Aorta (tissue), 5 donors: ENCODE measurements at regions not wholly inside any gene's neighbourhood (a gene's known extent, or its start where the extent isn't known, plus 50 kb on each side); places are given as distances from the start of the nearest gene placed in this dataset.

ENCODE experiments used
- ATAC-seq: fragments of 200-7000 bp; cut with Tn5 transposase; one replicate; pipeline ENCODE4 v1.9.1; 2022; ENCODE audit warnings: moderate library complexity; ENCODE audit not compliant: low FRiP score
- DNase-seq, 2 donors: peaks; one replicate each; pipeline ENCODE4 v3.0.0-alpha.2; 2020
- H3K27ac ChIP-seq, 2 donors: one replicate each; pipeline ENCODE4 v1.5.1; 2013; ENCODE audit warnings: low read length in 2 of 2, mild to moderate bottlenecking in 2 of 2, moderate library complexity in 2 of 2, control low read depth in 1 of 2, inconsistent platforms in 1 of 2, low read depth in 1 of 2
- H3K27me3 ChIP-seq, 2 donors: one replicate each; pipeline ENCODE4 v1.6.1; 2013; ENCODE audit warnings: control low read depth in 1 of 2, low read length in 1 of 2, mild to moderate bottlenecking in 1 of 2, moderate library complexity in 1 of 2; ENCODE audit not compliant: insufficient read depth in 2 of 2, control insufficient read depth in 1 of 2
- H3K36me3 ChIP-seq, 2 donors: one replicate each; pipeline ENCODE4 v1.6.1; 2013; ENCODE audit warnings: control low read depth in 1 of 2, low read length in 1 of 2, mild to moderate bottlenecking in 1 of 2; ENCODE audit not compliant: insufficient read depth in 2 of 2, control insufficient read depth in 1 of 2
- H3K4me1 ChIP-seq, 2 donors: one replicate each; pipeline ENCODE4 v1.6.1; 2013; ENCODE audit warnings: low read length in 2 of 2, control low read depth in 1 of 2, mild to moderate bottlenecking in 1 of 2, moderate library complexity in 1 of 2; ENCODE audit not compliant: insufficient read depth in 2 of 2, control insufficient read depth in 1 of 2
- H3K4me3 ChIP-seq, 2 donors: one replicate each; pipeline ENCODE4 v1.5.1; 2013; ENCODE audit warnings: low read length in 2 of 2, control low read depth in 1 of 2, mild to moderate bottlenecking in 1 of 2
- H3K9me3 ChIP-seq: one replicate; pipeline ENCODE4 v1.6.1; 2013; ENCODE audit warnings: mild to moderate bottlenecking, low read length; ENCODE audit not compliant: control insufficient read depth
- WGBS, 2 donors: extraction: QIAGEN DNeasy Blood & Tissue Kit; methylation state at CpG; one replicate each; pipeline ENCODE4 v1.1.7; 2013; 5-methylcytosine and 5-hydroxymethylcytosine counted together
- intact Hi-C, 2 donors: fragments of 100-400 bp; cut with DNase I; formaldehyde crosslinking; loops; one replicate each; pipeline versions ENCODE4 v1.14.2 to v1.15.0; 2022
- donor health status: healthy with polysubstance abuse.
- donor health status: Bipolar disorder and iron deficiency.
- donor health status: DM: no; HTN: no; CAD: no.
- donor health status: DM: no; HTN: no; CAD: no.
- donor health status: DM: yes; HTN: yes; CAD: no.

DNA sequence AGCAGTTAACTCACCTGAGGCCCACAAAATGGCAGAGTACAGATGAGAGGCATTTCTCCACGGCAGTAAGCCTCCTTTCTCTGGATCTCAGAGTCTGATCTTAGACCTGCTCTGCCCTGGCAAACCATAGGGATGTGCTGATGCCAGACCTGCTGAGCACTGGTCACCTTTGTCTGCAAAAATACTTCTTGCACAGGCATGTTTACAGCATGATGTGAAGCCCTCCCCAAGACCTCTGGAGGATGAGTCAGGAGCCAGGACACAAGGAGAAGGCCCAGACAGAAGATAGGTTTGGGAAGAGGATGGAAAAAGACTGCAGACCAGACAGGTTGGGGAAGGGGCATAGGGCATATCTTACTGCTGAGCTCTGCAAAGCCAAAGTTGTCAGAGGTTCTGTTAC is 426.6 kb downstream of the PMP22 start:
- Histone ChIP-seq H3K27ac (no peak overlapping the region), H3K9me3 (peaks cover 5% of the 10 kb centered on the region), H3K36me3 (no peaks in the 10 kb centered on the region), H3K27me3 (peaks cover 0 to 2% of the 10 kb centered on the region in 2 donors), H3K4me1 (no peaks in the 10 kb centered on the region), H3K4me3 (no peak overlapping the region)
- WGBS, 2 donors, result 55 to 56% methylated on average over 1 of the region's 1 CpG
- DNase-seq (no peak), ATAC-seq (no peak)
- intact Hi-C loops, result no loop called here

DNA sequence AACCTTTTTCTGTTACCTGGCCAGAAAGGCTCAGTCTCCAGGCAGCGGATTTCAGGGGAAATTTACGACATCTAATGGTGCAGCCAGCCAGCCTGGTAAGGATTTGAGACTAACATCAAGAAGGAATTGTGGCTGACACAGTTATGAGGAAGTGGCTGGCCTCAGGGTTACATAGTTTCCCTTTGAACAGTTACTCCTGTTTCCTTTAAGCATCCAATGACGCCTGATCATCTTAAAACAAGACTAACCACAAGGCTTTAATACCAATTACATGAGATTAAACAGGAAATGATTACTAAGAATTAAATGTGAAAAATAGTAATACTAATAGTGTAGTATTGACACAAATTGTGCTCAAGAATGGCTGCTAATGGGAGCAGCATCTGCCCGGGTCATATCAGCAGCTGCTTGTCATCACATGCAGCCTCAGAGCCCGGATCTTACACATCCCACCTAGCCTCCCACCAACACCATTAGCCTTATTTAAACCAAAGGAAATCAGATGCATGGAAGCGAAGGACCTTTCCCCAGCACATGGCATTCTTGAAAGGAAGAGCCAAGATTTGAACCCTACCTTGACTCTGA is 431.8 kb downstream of the PMP22 start:
- ATAC-seq (no peak), DNase-seq (no peak)
- H3K4me3 ChIP-seq, result no peak overlapping the region
- H3K4me1 ChIP-seq, result no peaks in the 10 kb centered on the region
- peaks cover 5% of the 10 kb centered on the region for H3K9me3 ChIP-seq
- intact Hi-C loops, result no loop called here
- H3K27me3 ChIP-seq, result peaks cover 0 to 2% of the 10 kb centered on the region in 2 donors
- H3K36me3 ChIP-seq, result no peaks in the 10 kb centered on the region
- no peak overlapping the region for H3K27ac ChIP-seq
- 40 to 50% methylated on average over 6 of the region's 6 CpGs for whole genome bisulfite sequencing, 2 donors

GRCh38 chr17:14831491-14831890 is 433.6 kb downstream of the PMP22 start:
- Histone ChIP-seq H3K4me3 (no peak overlapping the region), H3K27me3 (no peaks in the 10 kb centered on the region), H3K9me3 (peaks cover 4% of the 10 kb centered on the region), H3K4me1 (no peaks in the 10 kb centered on the region), H3K27ac (no peak overlapping the region), H3K36me3 (no peaks in the 10 kb centered on the region)
- 0 to 6% methylated on average over 2 of the region's 2 CpGs for WGBS, 2 donors
- ATAC-seq (no peak), DNase-seq (no peak)
- intact Hi-C loops, result no loop called here

DNA sequence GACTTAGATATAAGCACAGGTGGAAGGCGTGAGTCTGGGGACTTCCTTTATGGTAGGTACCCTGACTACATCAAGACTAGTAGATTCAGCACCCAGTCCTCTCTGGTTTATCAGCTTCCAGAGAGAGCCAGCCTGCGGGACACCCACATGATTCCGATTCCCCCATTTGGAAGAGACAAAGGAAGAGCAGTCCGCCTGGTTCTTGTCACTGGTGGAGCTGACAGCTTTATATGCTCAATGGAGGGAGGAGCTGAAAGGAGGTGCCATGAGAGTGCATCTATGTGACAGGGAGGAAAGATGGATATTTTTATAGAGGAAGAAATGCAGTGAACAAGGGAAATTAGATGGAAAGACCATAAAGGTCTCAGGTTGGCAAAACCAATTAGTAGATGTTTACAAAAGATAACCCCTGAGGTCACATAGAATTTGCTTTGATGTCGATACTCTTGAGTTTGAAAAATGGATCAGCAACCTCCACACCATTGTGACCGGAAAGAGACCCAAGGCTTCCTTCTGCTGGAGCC is 437.7 kb downstream of the PMP22 start:
- Histone ChIP-seq H3K4me3 (no peak overlapping the region), H3K4me1 (no peaks in the 10 kb centered on the region), H3K9me3 (peaks cover 2% of the 10 kb centered on the region), H3K36me3 (no peaks in the 10 kb centered on the region), H3K27ac (no peak overlapping the region), H3K27me3 (no peaks in the 10 kb centered on the region)
- ATAC-seq (no peak), DNase-seq (no peak)
- intact Hi-C loops, result loop anchor here in 1 of 2 donors (10.0 kb wide), 1 partner anchor 73 kb away; no protein-coding TSS in a partner anchor
- 52 to 55% methylated on average over 6 of the region's 6 CpGs for WGBS, 2 donors

GRCh38 chr17:14826358-14826757 is 438.8 kb downstream of the PMP22 start:
- intact Hi-C loops, result loop anchor here in 1 of 2 donors (10.0 kb wide), 1 partner anchor 72 kb away; no protein-coding TSS in a partner anchor
- H3K4me3 ChIP-seq, result no peak overlapping the region
- ATAC-seq (no peak), DNase-seq (no peak)
- no peaks in the 10 kb centered on the region for H3K27me3 ChIP-seq
- no peaks in the 10 kb centered on the region for H3K36me3 ChIP-seq
- no peaks in the 10 kb centered on the region for H3K4me1 ChIP-seq
- 18 to 31% methylated on average over 3 of the region's 3 CpGs for WGBS, 2 donors
- H3K27ac ChIP-seq, result no peak overlapping the region
- peaks cover 2% of the 10 kb centered on the region for H3K9me3 ChIP-seq

DNA sequence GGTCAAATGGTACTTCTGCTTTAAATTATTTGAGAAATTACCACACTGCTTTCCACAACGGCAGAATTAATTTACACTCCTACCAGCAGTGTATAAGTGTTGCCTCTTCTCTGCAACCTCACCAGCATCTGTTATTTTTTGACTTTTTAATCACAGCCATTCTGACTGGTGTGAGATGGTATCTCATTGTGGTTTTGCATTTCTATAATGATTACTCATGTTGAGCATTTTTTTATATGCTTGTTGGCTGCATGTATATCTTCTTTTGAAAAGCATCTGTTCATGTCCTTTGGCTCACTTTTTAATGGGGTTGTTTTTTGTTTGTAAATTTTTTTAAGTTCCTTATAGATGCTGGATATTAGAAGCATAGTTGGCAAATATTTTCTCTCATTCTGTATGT is 446.7 kb downstream of the PMP22 start:
- no peak overlapping the region for H3K4me3 ChIP-seq
- DNase-seq (no peak), ATAC-seq (no peak)
- no peaks in the 10 kb centered on the region for H3K36me3 ChIP-seq
- H3K27me3 ChIP-seq, result no peaks in the 10 kb centered on the region
- H3K9me3 ChIP-seq, result no peaks in the 10 kb centered on the region
- intact Hi-C loops, result no loop called here
- no peak overlapping the region for H3K27ac ChIP-seq
- no peaks in the 10 kb centered on the region for H3K4me1 ChIP-seq
- WGBS, 2 donors, result 81 to 85% methylated on average over 1 of the region's 1 CpG

- 83 to 85% methylated on average over 6 of the region's 6 CpGs for WGBS, 2 donors
- DNase-seq (no peak), ATAC-seq (no peak)
- Histone ChIP-seq H3K27me3 (no peaks in the 10 kb centered on the region), H3K9me3 (no peaks in the 10 kb centered on the region), H3K4me3 (no peak overlapping the region), H3K27ac (no peak overlapping the region), H3K36me3 (no peaks in the 10 kb centered on the region), H3K4me1 (no peaks in the 10 kb centered on the region)
- intact Hi-C loops, result no loop called here
Observed at GRCh38 chr17:14815079-14815478, 450.0 kb downstream of the PMP22 start.

GRCh38 chr17:14813649-14814370 is 451.3 kb downstream of the PMP22 start:
- peak in 1 of 2 donors; percentile 55 for DNase-seq
- intact Hi-C loops, result no loop called here
- 36 to 39% methylated on average over 18 of the region's 18 CpGs for WGBS, 2 donors
- no peak overlapping the region for H3K27ac ChIP-seq
- no peaks in the 10 kb centered on the region for H3K27me3 ChIP-seq
- no peaks in the 10 kb centered on the region for H3K4me1 ChIP-seq
- no peaks in the 10 kb centered on the region for H3K36me3 ChIP-seq
- H3K9me3 ChIP-seq, result no peaks in the 10 kb centered on the region
- ATAC-seq, result no peak
- H3K4me3 ChIP-seq, result no peak overlapping the region

DNA sequence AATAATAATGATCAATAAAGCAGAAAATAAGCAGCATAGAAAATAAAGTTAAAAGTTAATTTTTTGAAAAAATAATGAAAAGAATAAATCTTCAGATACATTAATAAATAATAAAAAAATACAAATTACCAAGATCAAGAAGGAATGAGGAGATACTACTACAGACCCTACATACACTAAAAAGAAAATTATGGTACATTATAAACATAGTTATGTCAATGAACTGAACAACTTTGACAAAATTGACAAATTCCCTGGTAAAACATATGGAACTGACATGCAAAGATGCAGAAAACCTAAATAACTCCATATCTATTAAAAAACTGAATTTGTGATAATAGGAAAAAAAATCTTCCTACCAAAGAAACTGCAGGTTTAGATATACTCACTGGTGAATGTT is 456.7 kb downstream of the PMP22 start:
- H3K4me3 ChIP-seq, result no peak overlapping the region
- DNase-seq (no peak), ATAC-seq (no peak)
- H3K27me3 ChIP-seq, result no peaks in the 10 kb centered on the region
- no peaks in the 10 kb centered on the region for H3K36me3 ChIP-seq
- intact Hi-C loops, result loop anchor here in 1 of 2 donors (10.0 kb wide), 1 partner anchor 56 kb away; no protein-coding TSS in a partner anchor
- H3K4me1 ChIP-seq, result no peaks in the 10 kb centered on the region
- H3K27ac ChIP-seq, result no peak overlapping the region
- H3K9me3 ChIP-seq, result peaks cover 3% of the 10 kb centered on the region
